Ovary (tissue), 7 donors: ENCODE measurements at regions not wholly inside any gene's neighbourhood (a gene's known extent, or its start where the extent isn't known, plus 50 kb on each side); places are given as distances from the start of the nearest gene placed in this dataset.

Source experiments
- DNase-seq, 5 donors: peaks; one replicate each; pipeline ENCODE4 v3.0.0-alpha.2; 2019 to 2020
- H3K27ac ChIP-seq, 2 donors: fragments of 200-600 bp; one replicate each; pipeline versions ENCODE4 v1.5.1 to v1.8.0; 2019 to 2022
- H3K27me3 ChIP-seq: fragments of 200-600 bp; one replicate; pipeline ENCODE4 v1.8.0; 2022
- H3K36me3 ChIP-seq: fragments of 200-600 bp; sonication (generic); one replicate; pipeline ENCODE4 v1.5.1; 2019
- H3K4me1 ChIP-seq: one replicate; pipeline ENCODE4 v1.8.1; 2013; ENCODE audit warnings: mild to moderate bottlenecking, moderate library complexity; ENCODE audit not compliant: insufficient read depth
- H3K4me3 ChIP-seq: fragments of 200-600 bp; sonication (generic); one replicate; pipeline ENCODE4 v1.5.1; 2017
- H3K9me3 ChIP-seq, 2 donors: fragments of 200-600 bp in 1 of 2; sonication (generic) in 1 of 2; one replicate each; pipeline versions ENCODE4 v1.5.1 to v1.8.1; 2013 to 2019; ENCODE audit warnings: mild to moderate bottlenecking in 1 of 2, moderate library complexity in 1 of 2
- CTCF ChIP-seq, 3 donors: fragments of 450-650 bp in 2 of 3; fragments of 200-600 bp in 1 of 3; IDR thresholded peaks; one replicate each; pipeline versions ENCODE4 v1.5.1 to v1.8.0; 2016 to 2022; ENCODE audit warnings: antibody characterized with exemption in 3 of 3, mild to moderate bottlenecking in 1 of 3
- EP300 ChIP-seq: sonication (generic); formaldehyde crosslinking; IDR thresholded peaks from one replicate; pipeline ENCODE4 v1.6.1; 2017; ENCODE audit warnings: antibody characterized with exemption
- POLR2A ChIP-seq: fragments of 450-650 bp; IDR thresholded peaks from one replicate; pipeline ENCODE4 v1.6.1; 2017; ENCODE audit warnings: antibody characterized with exemption, mild to moderate bottlenecking, moderate library complexity
- WGBS, 3 donors: extraction: QIAGEN DNeasy Blood & Tissue Kit in 1 of 3; methylation state at CpG; one replicate each; pipeline versions ENCODE4 v1.1.5 to v1.1.7; 2013 to 2017; 5-methylcytosine and 5-hydroxymethylcytosine counted together
- intact Hi-C, 4 donors: fragments of 100-400 bp; cut with DNase I; formaldehyde crosslinking; loops; one replicate each; pipeline versions ENCODE4 v1.11.0 to v1.15.1; 2022 to 2023
- donor health status: DM: no; HTN: no; CAD: no; lungs with moderate emphysema.
- donor health status: DM: no; HTN: no; CAD: no.
- donor health status: Bipolar disorder and iron deficiency.
- donor health status: DM: no; HTN: no; CAD: no.
- donor health status: DM: yes; HTN: yes; CAD: no.

GRCh38 chr11:121895919-121896318 is 220.1 kb downstream of the BLID start:
- Histone ChIP-seq H3K27me3 (no peaks in the 10 kb centered on the region), H3K27ac (no peak overlapping the region), H3K4me1 (peaks cover 4% of the 10 kb centered on the region), H3K4me3 (no peak overlapping the region), H3K36me3 (no peaks in the 10 kb centered on the region), H3K9me3 (no peaks in the 10 kb centered on the region)
- intact Hi-C loops: no loop called here
- TF ChIP-seq EP300: no peak
- no peak for TF ChIP-seq CTCF (IDR thresholded peaks at IDR 0.05)
- no peak for TF ChIP-seq POLR2A
- 90 to 94% (median 92%) methylated on average over 1 of the region's 1 CpG for WGBS, 3 donors
- no peak for DNase-seq

- DNase-seq: no peak
- no peak overlapping the region for H3K27ac ChIP-seq
- H3K36me3 ChIP-seq: no peaks in the 10 kb centered on the region
- 75 to 85% (median 80%) methylated on average over 3 of the region's 3 CpGs for WGBS, 3 donors
- H3K9me3 ChIP-seq: no peaks in the 10 kb centered on the region
- H3K27me3 ChIP-seq: no peaks in the 10 kb centered on the region
- H3K4me1 ChIP-seq: peaks cover 8% of the 10 kb centered on the region
- TF ChIP-seq CTCF (IDR thresholded peaks at IDR 0.05) (no peak), POLR2A (no peak), EP300 (no peak)
- no peak overlapping the region for H3K4me3 ChIP-seq
- intact Hi-C loops: no loop called here
Observed at GRCh38 chr11:121894581-121894980, 221.4 kb downstream of the BLID start.

- Histone ChIP-seq H3K4me3 (no peak overlapping the region), H3K36me3 (no peaks in the 10 kb centered on the region), H3K9me3 (no peaks in the 10 kb centered on the region), H3K27ac (no peak overlapping the region), H3K27me3 (no peaks in the 10 kb centered on the region), H3K4me1 (peaks cover 8% of the 10 kb centered on the region)
- 83 to 90% (median 84%) methylated on average over 3 of the region's 3 CpGs for WGBS, 3 donors
- no peak for TF ChIP-seq EP300
- TF ChIP-seq CTCF (IDR thresholded peaks at IDR 0.05): no peak
- TF ChIP-seq POLR2A: no peak
- intact Hi-C loops: no loop called here
- DNase-seq: no peak
Observed at GRCh38 chr11:121892863-121893262, 223.2 kb downstream of the BLID start.

- TF ChIP-seq CTCF (IDR thresholded peaks at IDR 0.05) (no peak), EP300 (no peak), POLR2A (no peak)
- peaks cover 8% of the 10 kb centered on the region for H3K4me1 ChIP-seq
- DNase-seq: no peak
- H3K36me3 ChIP-seq: no peaks in the 10 kb centered on the region
- H3K9me3 ChIP-seq: no peaks in the 10 kb centered on the region
- H3K27ac ChIP-seq: no peak overlapping the region
- intact Hi-C loops: no loop called here
- 64 to 79% (median 73%) methylated on average over 3 of the region's 3 CpGs for WGBS, 3 donors
- no peaks in the 10 kb centered on the region for H3K27me3 ChIP-seq
- no peak overlapping the region for H3K4me3 ChIP-seq
Observed at GRCh38 chr11:121892131-121892681, 223.8 kb downstream of the BLID start.
